ENCODE measurements at regions not wholly inside any gene's neighbourhood (a gene's known extent, or its start where the extent isn't known, plus 50 kb on each side); places are given as distances from the start of the nearest gene placed in this dataset.

DNA sequence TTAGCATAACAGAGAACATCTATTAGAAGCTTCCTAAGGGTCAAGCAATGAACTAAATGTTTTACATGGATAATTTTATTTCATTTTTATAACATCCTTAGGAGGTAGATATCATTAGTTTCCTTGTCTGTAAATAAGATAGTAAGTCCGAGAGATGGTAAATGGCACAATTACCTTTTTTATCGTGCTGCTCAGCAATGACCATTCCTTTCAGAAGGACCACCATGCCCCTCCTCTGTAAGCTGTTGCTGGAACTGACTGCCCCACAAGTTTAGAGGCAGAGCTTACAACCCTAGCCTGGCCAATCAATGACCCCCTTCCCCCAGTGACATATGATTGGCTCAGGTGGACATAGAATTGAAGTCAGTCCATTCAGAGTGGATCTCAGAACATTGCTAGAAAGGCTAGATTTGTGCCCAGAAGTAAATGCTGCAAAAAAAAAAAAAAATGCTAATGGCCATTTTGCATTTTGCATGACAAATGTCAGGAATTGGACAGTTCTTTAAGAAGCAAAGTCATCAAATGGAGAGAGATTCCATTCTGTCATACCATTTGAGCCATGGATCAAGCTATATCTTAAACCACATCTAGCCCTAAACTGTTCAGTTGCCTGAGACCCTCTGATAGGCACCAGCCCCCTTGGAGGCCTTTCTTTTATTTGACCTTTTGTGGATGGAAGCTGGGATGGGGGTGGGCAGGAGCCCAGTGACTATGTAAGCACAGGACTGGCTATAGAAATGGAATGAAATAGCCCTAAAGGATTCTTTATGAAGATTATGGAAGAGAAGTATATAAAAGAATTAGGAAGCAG lies 668.3 kb downstream of the UQCRFS1 start:
- Histone ChIP-seq H3K4me2 (ENCODE audit: insufficient read depth, insufficient read length, low read length) (no peak overlapping the region), H2BK12ac (ENCODE audit: insufficient read length, low read depth, low read length) (no peak overlapping the region), H3K14ac (ENCODE audit: insufficient read depth, low read length) (no peak overlapping the region), H4K5ac (ENCODE audit: insufficient read length, low read depth, low read length) (no peak overlapping the region), H3K9ac (ENCODE audit: extremely low read depth, insufficient read length, low read length) (no peak overlapping the region), H3K4me1 (ENCODE audit: insufficient read depth, low read length) (peaks cover 4% of the 10 kb centered on the region; the same call in 1 of the 2 replicates), H4K8ac (replicated peaks; ENCODE audit: insufficient read length, low read depth, low read length) (no peak overlapping the region), H4K91ac (ENCODE audit: insufficient read length, low read depth, low read length) (no peak overlapping the region), H2AK5ac (ENCODE audit: insufficient read length, low read length) (no peak overlapping the region), H3K27me3 (ENCODE audit: insufficient read depth, low read length) (no peaks in the 10 kb centered on the region), H3K18ac (ENCODE audit: insufficient read length, low read depth, low read length) (no peak overlapping the region), H3T11ph (ENCODE audit: low read length) (no peak overlapping the region), H3K27ac (ENCODE audit: insufficient read length, low read depth, low read length) (no peak overlapping the region), H3K79me1 (ENCODE audit: insufficient read depth, low read depth, low read length, poor library complexity, severe bottlenecking) (no peaks in the 10 kb centered on the region), H3K79me2 (ENCODE audit: insufficient read depth, low read length) (no peaks in the 10 kb centered on the region), H3K23me2 (ENCODE audit: insufficient read length, low read depth, low read length, poor library complexity, severe bottlenecking) (no peaks in the 10 kb centered on the region), H3K23ac (ENCODE audit: insufficient read length, low read depth, low read length) (no peak overlapping the region), H3K9me3 (ENCODE audit: control insufficient read depth, low read depth, low read length) (no peaks in the 10 kb centered on the region), H3K56ac (ENCODE audit: insufficient read length, low read depth, low read length) (no peak overlapping the region), H2BK20ac (ENCODE audit: low read depth, low read length, poor library complexity, severe bottlenecking) (no peak overlapping the region), H3K4ac (ENCODE audit: low read depth, low read length) (no peak overlapping the region), H2BK15ac (ENCODE audit: low read depth, low read length) (no peak overlapping the region), H2AFZ (ENCODE audit: low read length) (no peak overlapping the region), H2BK5ac (ENCODE audit: insufficient read length, low read length) (no peak overlapping the region), H2BK120ac (ENCODE audit: low read depth, low read length, poor library complexity, severe bottlenecking) (no peak overlapping the region), H4K20me1 (ENCODE audit: control insufficient read depth, insufficient read depth, insufficient read length) (no peaks in the 10 kb centered on the region)
- Mint-ChIP-seq H3K27me3 (ENCODE audit: low read depth) (no peaks in the 10 kb centered on the region), H3K4me3 (no peak overlapping the region), H3K36me3 (ENCODE audit: insufficient read depth in 1 of 3, low read depth in 3 of 3) (0 out of 7 replicates have a peak, but pooled peaks cover 0 to 1% (median 0%) of the 10 kb centered on the region in 3 experiments), H3K9me3 (no peaks in the 10 kb centered on the region; a peak in 1 of 5 replicates), H3K4me1 (peaks cover 4 to 7% of the 10 kb centered on the region in 2 experiments), H3K27ac (peak overlapping the region in 1 of 3 experiments; percentile 59; a peak in 1 of 7 replicates)
- WGBS (ENCODE audit: extremely low coverage, insufficient read length, low lambda C conversion rate), result no CpG with 5 or more reads among the region's 2 CpGs
- no peak for DNase-seq
- TF ChIP-seq, protein P1, sequence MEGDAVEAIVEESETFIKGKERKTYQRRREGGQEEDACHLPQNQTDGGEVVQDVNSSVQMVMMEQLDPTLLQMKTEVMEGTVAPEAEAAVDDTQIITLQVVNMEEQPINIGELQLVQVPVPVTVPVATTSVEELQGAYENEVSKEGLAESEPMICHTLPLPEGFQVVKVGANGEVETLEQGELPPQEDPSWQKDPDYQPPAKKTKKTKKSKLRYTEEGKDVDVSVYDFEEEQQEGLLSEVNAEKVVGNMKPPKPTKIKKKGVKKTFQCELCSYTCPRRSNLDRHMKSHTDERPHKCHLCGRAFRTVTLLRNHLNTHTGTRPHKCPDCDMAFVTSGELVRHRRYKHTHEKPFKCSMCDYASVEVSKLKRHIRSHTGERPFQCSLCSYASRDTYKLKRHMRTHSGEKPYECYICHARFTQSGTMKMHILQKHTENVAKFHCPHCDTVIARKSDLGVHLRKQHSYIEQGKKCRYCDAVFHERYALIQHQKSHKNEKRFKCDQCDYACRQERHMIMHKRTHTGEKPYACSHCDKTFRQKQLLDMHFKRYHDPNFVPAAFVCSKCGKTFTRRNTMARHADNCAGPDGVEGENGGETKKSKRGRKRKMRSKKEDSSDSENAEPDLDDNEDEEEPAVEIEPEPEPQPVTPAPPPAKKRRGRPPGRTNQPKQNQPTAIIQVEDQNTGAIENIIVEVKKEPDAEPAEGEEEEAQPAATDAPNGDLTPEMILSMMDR (conservative IDR thresholded peaks at IDR 0.05), result no peak
